SK-N-MC (cell line): ENCODE measurements at regions not wholly inside any gene's neighbourhood (a gene's known extent, or its start where the extent isn't known, plus 50 kb on each side); places are given as distances from the start of the nearest gene placed in this dataset.

Experiments used
- EZH2 ChIP-seq: fragments of 200-600 bp; sonication (generic); IDR thresholded peaks from one replicate; pipeline ENCODE4 v1.6.1; 2017; ENCODE audit warnings: antibody characterized with exemption
- FOXP2 ChIP-seq: optimal IDR thresholded peaks from 2 replicates; pipeline ENCODE3; 2011; ENCODE audit warnings: mild to moderate bottlenecking, moderate library complexity; ENCODE audit not compliant: insufficient read depth; ENCODE audit errors: extremely low read length, control extremely low read depth
- POLR2AphosphoS5 ChIP-seq: IDR thresholded peaks from 2 replicates; pipeline ENCODE4 v1.6.1; 2012; ENCODE audit warnings: mild to moderate bottlenecking, low read depth, low read length, borderline replicate concordance

GRCh38 chr1:221873673-221874072 is 131.8 kb upstream of the DUSP10 start:
- TF ChIP-seq POLR2AphosphoS5: no peak
- no peak for TF ChIP-seq EZH2
- no peak for TF ChIP-seq FOXP2
